ENCODE measurements at regions not wholly inside any gene's neighbourhood (a gene's known extent, or its start where the extent isn't known, plus 50 kb on each side); places are given as distances from the start of the nearest gene placed in this dataset.

DNA sequence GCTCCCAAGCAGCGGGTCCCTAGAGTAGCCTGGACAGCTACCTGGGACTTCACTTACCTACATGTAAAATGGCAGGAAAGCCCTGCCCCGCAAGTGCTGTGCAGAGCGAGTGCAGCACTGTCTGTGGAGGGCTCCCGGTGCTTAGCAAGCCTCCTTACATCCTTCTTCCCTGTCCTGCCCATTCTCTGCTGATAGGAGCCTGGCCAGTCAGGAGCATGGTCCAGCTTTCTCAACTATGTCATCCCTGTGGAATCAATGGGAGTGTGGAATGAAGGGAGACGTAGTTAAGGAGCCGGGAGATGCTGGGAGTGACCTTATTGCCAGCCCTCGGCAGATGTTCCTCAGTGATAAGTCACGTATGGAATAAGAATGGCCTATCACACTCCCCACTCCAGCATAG is 661.9 kb upstream of the ID2 start:
- ATAC-seq (no peak), DNase-seq (ENCODE audit: low read depth in 1 of 2, low spot score in 1 of 2) (no peak), FAIRE-seq (no peak)
- WGBS (ENCODE audit: missing lambda C conversion rate), result 44% methylated on average over 8 of the region's 8 CpGs
- TF ChIP-seq TP53 (CRISPR knock-in tag; IDR thresholded peaks at IDR 0.05), result no peak
- TF ChIP-seq, protein P1, sequence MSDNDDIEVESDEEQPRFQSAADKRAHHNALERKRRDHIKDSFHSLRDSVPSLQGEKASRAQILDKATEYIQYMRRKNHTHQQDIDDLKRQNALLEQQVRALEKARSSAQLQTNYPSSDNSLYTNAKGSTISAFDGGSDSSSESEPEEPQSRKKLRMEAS (IDR thresholded peaks at IDR 0.05), result no peak
- no peak for TF ChIP-seq EHF (CRISPR knock-in tag; IDR thresholded peaks at IDR 0.05)
- TF ChIP-seq ZFP36 (IDR thresholded peaks at IDR 0.05; ENCODE audit: borderline replicate concordance, partially characterized antibody), result no peak
- TF ChIP-seq HOXB5 (CRISPR knock-in tag; IDR thresholded peaks at IDR 0.05), result no peak
- no peak for TF ChIP-seq HOXB13 (CRISPR knock-in tag; IDR thresholded peaks at IDR 0.05; ENCODE audit: low read depth)
- TF ChIP-seq MYC (IDR thresholded peaks at IDR 0.05; ENCODE audit: borderline replicate concordance, low read length), result no peak
- no peak for TF ChIP-seq KDM5A (IDR thresholded peaks at IDR 0.05)
- no peak for TF ChIP-seq NPAS2 (CRISPR knock-in tag; IDR thresholded peaks at IDR 0.05; ENCODE audit: borderline replicate concordance)
- no peak for TF ChIP-seq JUNB (IDR thresholded peaks at IDR 0.05)
- TF ChIP-seq HOXA7 (CRISPR knock-in tag; IDR thresholded peaks at IDR 0.05), result no peak
- no peak for TF ChIP-seq ZSCAN20 (CRISPR knock-in tag; IDR thresholded peaks at IDR 0.05)
- no peak for TF ChIP-seq CHD4 (IDR thresholded peaks at IDR 0.05; ENCODE audit: borderline replicate concordance)
- TF ChIP-seq, protein P2, sequence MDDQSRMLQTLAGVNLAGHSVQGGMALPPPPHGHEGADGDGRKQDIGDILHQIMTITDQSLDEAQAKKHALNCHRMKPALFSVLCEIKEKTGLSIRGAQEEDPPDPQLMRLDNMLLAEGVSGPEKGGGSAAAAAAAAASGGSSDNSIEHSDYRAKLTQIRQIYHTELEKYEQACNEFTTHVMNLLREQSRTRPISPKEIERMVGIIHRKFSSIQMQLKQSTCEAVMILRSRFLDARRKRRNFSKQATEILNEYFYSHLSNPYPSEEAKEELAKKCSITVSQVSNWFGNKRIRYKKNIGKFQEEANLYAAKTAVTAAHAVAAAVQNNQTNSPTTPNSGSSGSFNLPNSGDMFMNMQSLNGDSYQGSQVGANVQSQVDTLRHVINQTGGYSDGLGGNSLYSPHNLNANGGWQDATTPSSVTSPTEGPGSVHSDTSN (IDR thresholded peaks at IDR 0.05), result no peak
- POLR2A ChIA-PET, result no interaction called here
- H3K27ac ChIP-seq, result no peak overlapping the region
- peaks cover 13% of the 10 kb centered on the region; the same call in 2 of the 3 replicates for H3K9me3 ChIP-seq
- no peak overlapping the region for H3K4me3 ChIP-seq
- H3K4me1 ChIP-seq, result no peaks in the 10 kb centered on the region
- CTCF ChIA-PET, result no interaction called here
- no peak overlapping the region for H3K4me2 ChIP-seq

DNA sequence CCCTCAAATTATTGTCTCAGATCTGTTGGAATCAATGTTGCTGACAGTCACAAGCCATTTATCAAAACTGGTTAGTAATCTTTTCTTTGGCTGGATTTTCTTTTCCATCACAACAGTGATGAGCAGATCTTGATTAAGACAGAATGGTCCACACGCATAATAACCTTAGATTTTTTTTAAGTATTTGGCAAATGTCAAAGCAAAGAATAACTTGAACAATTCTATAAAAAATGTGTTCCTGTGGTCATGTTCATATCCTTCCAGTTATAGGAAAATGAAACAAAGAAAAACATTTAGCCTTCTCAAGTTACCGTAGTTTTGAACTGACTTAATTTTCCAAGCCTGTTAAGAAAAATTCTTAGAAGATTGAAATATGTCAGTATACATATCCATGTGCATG is 659.9 kb upstream of the ID2 start:
- no peak overlapping the region for H3K4me2 ChIP-seq
- no peak for DNase-seq (ENCODE audit: low read depth in 1 of 2, low spot score in 1 of 2)
- 64% methylated on average over 2 of the region's 2 CpGs for WGBS (ENCODE audit: missing lambda C conversion rate)
- TF ChIP-seq MAZ (IDR thresholded peaks at IDR 0.05; ENCODE audit: borderline replicate concordance, low read depth, low read length), result no peak
- H3K4me1 ChIP-seq, result no peaks in the 10 kb centered on the region
- no peak overlapping the region for H3K4me3 ChIP-seq
- POLR2A ChIA-PET, result no interaction called here
- H3K27ac ChIP-seq, result no peak overlapping the region
- ATAC-seq, result no peak
- H3K9me3 ChIP-seq, result peaks cover 13% of the 10 kb centered on the region; the same call in 2 of the 3 replicates
- CTCF ChIA-PET, result no interaction called here
- no peak for FAIRE-seq

DNA sequence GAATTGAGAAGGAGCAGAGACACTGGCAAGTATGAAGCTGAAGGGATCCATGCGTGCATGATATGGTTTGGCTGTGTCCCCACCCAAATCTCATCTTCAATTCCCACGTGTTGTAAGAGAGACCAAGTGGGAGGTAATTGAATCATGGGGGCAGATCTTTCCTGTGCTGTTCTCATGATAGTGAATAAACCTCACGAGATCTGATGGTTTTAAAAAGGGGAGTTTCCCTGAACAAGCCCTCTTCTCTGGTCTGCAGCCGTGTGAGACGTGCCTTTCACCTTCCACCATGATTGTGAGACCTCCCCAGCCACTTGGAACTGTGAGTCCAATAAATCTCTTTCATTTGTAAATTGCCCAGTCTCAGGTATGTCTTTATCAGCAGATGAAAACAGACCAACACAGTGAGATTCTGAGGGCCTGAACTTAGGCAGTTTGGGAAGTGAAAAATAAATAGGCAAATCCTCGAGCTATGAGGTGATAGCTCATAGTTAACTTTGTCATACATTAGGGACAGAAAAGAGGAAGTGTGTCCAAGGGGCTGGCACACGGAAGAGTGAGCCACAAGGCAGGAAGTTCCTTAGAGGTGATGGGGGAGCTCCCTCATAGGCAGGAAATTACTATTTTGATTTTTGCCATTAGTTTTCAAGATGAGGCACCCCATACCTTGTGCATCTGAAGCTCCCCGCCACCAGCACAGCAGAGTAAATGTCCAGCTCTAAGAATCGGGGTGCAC is 658.8 kb upstream of the ID2 start:
- no peak for FAIRE-seq
- CTCF ChIA-PET, result no interaction called here

More for the DNA sequence above, 658.8 kb upstream of the ID2 start:
- no peaks in the 10 kb centered on the region for H3K4me1 ChIP-seq
- DNase-seq (ENCODE audit: low read depth in 1 of 2, low spot score in 1 of 2), result no peak
- no peak overlapping the region for H3K27ac ChIP-seq
- TF ChIP-seq FOSL2 (IDR thresholded peaks at IDR 0.05) (no peak), FOSL2 (CRISPR knock-in tag; IDR thresholded peaks at IDR 0.05) (no peak), MAFK (IDR thresholded peaks at IDR 0.05; ENCODE audit: partially characterized antibody) (no peak), FOXS1 (CRISPR knock-in tag; IDR thresholded peaks at IDR 0.05) (no peak), CHD2 (IDR thresholded peaks at IDR 0.05; ENCODE audit: low read length, partially characterized antibody) (no peak), JUN (IDR thresholded peaks at IDR 0.05) (no peak), RNF2 (IDR thresholded peaks at IDR 0.05; ENCODE audit: borderline replicate concordance, low read depth) (no peak), CBX2 (IDR thresholded peaks at IDR 0.05; ENCODE audit: borderline replicate concordance, low read depth) (no peak), CEBPB (IDR thresholded peaks at IDR 0.05) (no peak), KDM1A (IDR thresholded peaks at IDR 0.05; ENCODE audit: low read depth) (no peak), NR3C1 (IDR thresholded peaks at IDR 0.05) (no peak)
- TF ChIP-seq, protein P3, sequence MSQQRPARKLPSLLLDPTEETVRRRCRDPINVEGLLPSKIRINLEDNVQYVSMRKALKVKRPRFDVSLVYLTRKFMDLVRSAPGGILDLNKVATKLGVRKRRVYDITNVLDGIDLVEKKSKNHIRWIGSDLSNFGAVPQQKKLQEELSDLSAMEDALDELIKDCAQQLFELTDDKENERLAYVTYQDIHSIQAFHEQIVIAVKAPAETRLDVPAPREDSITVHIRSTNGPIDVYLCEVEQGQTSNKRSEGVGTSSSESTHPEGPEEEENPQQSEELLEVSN (IDR thresholded peaks at IDR 0.05; ENCODE audit: borderline replicate concordance, low read depth), result no peak
- POLR2A ChIA-PET, result no interaction called here
- H3K4me2 ChIP-seq, result no peak overlapping the region
- WGBS (ENCODE audit: missing lambda C conversion rate), result 12% methylated on average over 9 of the region's 9 CpGs
- H3K9me3 ChIP-seq, result peaks cover 13% of the 10 kb centered on the region; the same call in 2 of the 3 replicates
- H3K4me3 ChIP-seq, result no peak overlapping the region
- ATAC-seq, result no peak
